ENCODE measurements at regions not wholly inside any gene's neighbourhood (a gene's known extent, or its start where the extent isn't known, plus 50 kb on each side); places are given as distances from the start of the nearest gene placed in this dataset.

GRCh38 chr6:104134876-104135275 lies 724.8 kb downstream of the HACE1 start:
- TF ChIP-seq, protein P1, sequence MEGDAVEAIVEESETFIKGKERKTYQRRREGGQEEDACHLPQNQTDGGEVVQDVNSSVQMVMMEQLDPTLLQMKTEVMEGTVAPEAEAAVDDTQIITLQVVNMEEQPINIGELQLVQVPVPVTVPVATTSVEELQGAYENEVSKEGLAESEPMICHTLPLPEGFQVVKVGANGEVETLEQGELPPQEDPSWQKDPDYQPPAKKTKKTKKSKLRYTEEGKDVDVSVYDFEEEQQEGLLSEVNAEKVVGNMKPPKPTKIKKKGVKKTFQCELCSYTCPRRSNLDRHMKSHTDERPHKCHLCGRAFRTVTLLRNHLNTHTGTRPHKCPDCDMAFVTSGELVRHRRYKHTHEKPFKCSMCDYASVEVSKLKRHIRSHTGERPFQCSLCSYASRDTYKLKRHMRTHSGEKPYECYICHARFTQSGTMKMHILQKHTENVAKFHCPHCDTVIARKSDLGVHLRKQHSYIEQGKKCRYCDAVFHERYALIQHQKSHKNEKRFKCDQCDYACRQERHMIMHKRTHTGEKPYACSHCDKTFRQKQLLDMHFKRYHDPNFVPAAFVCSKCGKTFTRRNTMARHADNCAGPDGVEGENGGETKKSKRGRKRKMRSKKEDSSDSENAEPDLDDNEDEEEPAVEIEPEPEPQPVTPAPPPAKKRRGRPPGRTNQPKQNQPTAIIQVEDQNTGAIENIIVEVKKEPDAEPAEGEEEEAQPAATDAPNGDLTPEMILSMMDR (IDR thresholded peaks at IDR 0.05) = no peak
- TF ChIP-seq POLR2AphosphoS5 (IDR thresholded peaks at IDR 0.05) (no peak), EP300 (IDR thresholded peaks at IDR 0.05) (no peak), POLR2A (IDR thresholded peaks at IDR 0.05; ENCODE audit: low read depth) (no peak)
- Histone ChIP-seq H3K9me3 (no peaks in the 10 kb centered on the region), H3K4me3 (no peak overlapping the region), H3K27ac (replicated peaks in 1 of 4) (no peak overlapping the region), H3K4me1 (no peaks in the 10 kb centered on the region), H3K36me3 (no peaks in the 10 kb centered on the region), H3K27me3 (no peaks in the 10 kb centered on the region)
- WGBS = 53% methylated on average over 1 of the region's 1 CpG
- intact Hi-C loops (cut with DNase I) = no loop called here
- DNase-seq (ENCODE audit: extremely low spot score) = no peak

DNA sequence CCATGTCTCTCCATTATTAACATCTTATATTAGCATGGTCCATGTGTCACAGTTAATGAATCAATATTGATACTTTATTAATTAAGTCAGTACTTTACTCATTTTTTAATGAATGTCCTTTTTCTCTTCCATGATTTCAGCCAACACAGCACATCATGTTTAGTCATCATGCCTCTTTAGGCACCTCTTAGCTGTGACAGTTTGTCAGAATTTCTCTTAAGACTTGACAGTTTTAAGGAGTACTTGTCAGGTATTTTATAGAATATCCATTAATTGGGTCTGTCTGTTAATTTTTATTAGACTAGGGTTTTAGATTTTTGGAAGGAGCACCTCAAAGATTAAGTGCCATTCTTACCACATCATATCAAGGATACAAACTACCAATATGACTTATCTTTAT lies 729.4 kb downstream of the HACE1 start:
- H3K9me3 ChIP-seq = no peaks in the 10 kb centered on the region
- H3K27me3 ChIP-seq = no peaks in the 10 kb centered on the region
- H3K4me3 ChIP-seq = no peak overlapping the region
- H3K27ac ChIP-seq (replicated peaks in 1 of 4) = no peak overlapping the region
- intact Hi-C loops (cut with DNase I) = no loop called here
- DNase-seq (ENCODE audit: extremely low spot score) = no peak
- no peaks in the 10 kb centered on the region for H3K4me1 ChIP-seq
- H3K36me3 ChIP-seq = no peaks in the 10 kb centered on the region
- TF ChIP-seq POLR2AphosphoS5 (IDR thresholded peaks at IDR 0.05) = no peak
- TF ChIP-seq, protein P1 (IDR thresholded peaks at IDR 0.05) = no peak
- no peak for TF ChIP-seq POLR2A (IDR thresholded peaks at IDR 0.05; ENCODE audit: low read depth)
- TF ChIP-seq EP300 (IDR thresholded peaks at IDR 0.05) = no peak

DNA sequence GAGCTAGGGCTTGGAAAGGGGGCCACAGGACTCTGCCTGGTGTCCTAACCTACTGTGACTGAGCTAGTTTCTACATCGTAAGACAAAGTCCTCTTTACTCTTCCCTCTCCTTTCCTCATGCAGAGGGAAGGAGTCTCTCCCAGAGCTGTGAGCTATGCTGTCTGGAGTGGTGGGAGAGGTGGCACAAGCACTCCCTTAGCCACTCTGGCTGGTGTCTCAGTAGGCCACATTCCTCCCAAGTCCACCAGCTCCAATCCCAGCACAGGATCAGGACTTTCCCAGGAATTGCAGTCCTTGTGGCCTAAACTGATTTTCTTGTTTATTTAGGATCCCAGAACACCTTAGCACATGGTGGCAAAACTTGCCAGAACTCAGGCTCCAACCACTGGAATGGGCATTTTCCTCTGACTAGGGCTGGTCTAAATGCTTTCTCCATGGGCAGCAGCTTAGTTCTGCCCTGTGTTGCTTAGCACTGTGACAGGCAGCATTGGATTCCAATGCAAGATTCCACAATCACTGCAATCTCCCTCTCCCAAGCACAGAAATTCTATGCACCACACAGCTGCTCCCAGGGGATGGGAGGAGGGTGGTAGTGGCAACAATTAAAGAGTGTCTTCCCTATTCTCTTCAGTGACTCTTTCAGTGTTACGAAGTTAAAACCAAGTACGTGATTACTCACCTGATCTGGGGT lies 733.3 kb downstream of the HACE1 start:
- H3K4me3 ChIP-seq = no peak overlapping the region
- no peak for TF ChIP-seq EP300 (IDR thresholded peaks at IDR 0.05)
- TF ChIP-seq, protein P1 (IDR thresholded peaks at IDR 0.05) = no peak
- TF ChIP-seq POLR2AphosphoS5 (IDR thresholded peaks at IDR 0.05) = no peak
- no peak for TF ChIP-seq POLR2A (IDR thresholded peaks at IDR 0.05; ENCODE audit: low read depth)
- 94% methylated on average over 3 of the region's 3 CpGs for WGBS
- no peak overlapping the region for H3K27ac ChIP-seq (replicated peaks in 1 of 4)
- no peaks in the 10 kb centered on the region for H3K9me3 ChIP-seq
- DNase-seq (ENCODE audit: extremely low spot score) = no peak
- intact Hi-C loops (cut with DNase I) = no loop called here
- H3K27me3 ChIP-seq = no peaks in the 10 kb centered on the region
- H3K36me3 ChIP-seq = no peaks in the 10 kb centered on the region
- H3K4me1 ChIP-seq = no peaks in the 10 kb centered on the region

GRCh38 chr6:104123227-104123626 lies 736.5 kb downstream of the HACE1 start:
- DNase-seq (ENCODE audit: extremely low spot score) = no peak
- WGBS = 90% methylated on average over 1 of the region's 1 CpG
- H3K27ac ChIP-seq (replicated peaks in 1 of 4) = no peak overlapping the region
- TF ChIP-seq POLR2A (IDR thresholded peaks at IDR 0.05; ENCODE audit: low read depth) (no peak), EP300 (IDR thresholded peaks at IDR 0.05) (no peak), POLR2AphosphoS5 (IDR thresholded peaks at IDR 0.05) (no peak)
- TF ChIP-seq, protein P1 (IDR thresholded peaks at IDR 0.05) = no peak
- intact Hi-C loops (cut with DNase I) = no loop called here
- H3K4me1 ChIP-seq = no peaks in the 10 kb centered on the region
- no peaks in the 10 kb centered on the region for H3K27me3 ChIP-seq
- H3K9me3 ChIP-seq = no peaks in the 10 kb centered on the region
- H3K36me3 ChIP-seq = no peaks in the 10 kb centered on the region
- no peak overlapping the region for H3K4me3 ChIP-seq

GRCh38 chr6:104118274-104118673 lies 741.4 kb downstream of the HACE1 start:
- Histone ChIP-seq H3K4me1 (no peaks in the 10 kb centered on the region), H3K4me3 (no peak overlapping the region), H3K27ac (replicated peaks in 1 of 4) (no peak overlapping the region), H3K27me3 (no peaks in the 10 kb centered on the region), H3K9me3 (no peaks in the 10 kb centered on the region), H3K36me3 (no peaks in the 10 kb centered on the region)
- TF ChIP-seq EP300 (IDR thresholded peaks at IDR 0.05) (no peak), POLR2A (IDR thresholded peaks at IDR 0.05; ENCODE audit: low read depth) (no peak), POLR2AphosphoS5 (IDR thresholded peaks at IDR 0.05) (no peak)
- TF ChIP-seq, protein P1 (IDR thresholded peaks at IDR 0.05) = no peak
- DNase-seq (ENCODE audit: extremely low spot score) = no peak
- intact Hi-C loops (cut with DNase I) = no loop called here
- WGBS = 67% methylated on average over 4 of the region's 4 CpGs

All from esophagus muscularis mucosa (tissue), 4 donors.